ENCODE measurements at regions not wholly inside any gene's neighbourhood (a gene's known extent, or its start where the extent isn't known, plus 50 kb on each side); places are given as distances from the start of the nearest gene placed in this dataset.

GRCh38 chr10:125513429-125514182 is 169.4 kb downstream of the TEX36 start:
- Histone ChIP-seq H3K27me3 (replicated peaks; ENCODE audit: control insufficient read depth, insufficient read depth, low read length) (no peaks in the 10 kb centered on the region), H3K36me3 (ENCODE audit: control insufficient read depth, insufficient read depth, low read length) (no peaks in the 10 kb centered on the region), H3K4me3 (replicated peaks; ENCODE audit: low read depth, low read length) (no peak overlapping the region)
- TF ChIP-seq, protein P1, sequence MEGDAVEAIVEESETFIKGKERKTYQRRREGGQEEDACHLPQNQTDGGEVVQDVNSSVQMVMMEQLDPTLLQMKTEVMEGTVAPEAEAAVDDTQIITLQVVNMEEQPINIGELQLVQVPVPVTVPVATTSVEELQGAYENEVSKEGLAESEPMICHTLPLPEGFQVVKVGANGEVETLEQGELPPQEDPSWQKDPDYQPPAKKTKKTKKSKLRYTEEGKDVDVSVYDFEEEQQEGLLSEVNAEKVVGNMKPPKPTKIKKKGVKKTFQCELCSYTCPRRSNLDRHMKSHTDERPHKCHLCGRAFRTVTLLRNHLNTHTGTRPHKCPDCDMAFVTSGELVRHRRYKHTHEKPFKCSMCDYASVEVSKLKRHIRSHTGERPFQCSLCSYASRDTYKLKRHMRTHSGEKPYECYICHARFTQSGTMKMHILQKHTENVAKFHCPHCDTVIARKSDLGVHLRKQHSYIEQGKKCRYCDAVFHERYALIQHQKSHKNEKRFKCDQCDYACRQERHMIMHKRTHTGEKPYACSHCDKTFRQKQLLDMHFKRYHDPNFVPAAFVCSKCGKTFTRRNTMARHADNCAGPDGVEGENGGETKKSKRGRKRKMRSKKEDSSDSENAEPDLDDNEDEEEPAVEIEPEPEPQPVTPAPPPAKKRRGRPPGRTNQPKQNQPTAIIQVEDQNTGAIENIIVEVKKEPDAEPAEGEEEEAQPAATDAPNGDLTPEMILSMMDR (IDR thresholded peaks at IDR 0.05; ENCODE audit: insufficient read depth, low read length, poor library complexity, severe bottlenecking): no peak
- no peak for DNase-seq (ENCODE audit: extremely low read depth, insufficient read length)

- no peaks in the 10 kb centered on the region for H3K27me3 ChIP-seq (replicated peaks; ENCODE audit: control insufficient read depth, insufficient read depth, low read length)
- DNase-seq (ENCODE audit: extremely low read depth, insufficient read length): no peak
- TF ChIP-seq, protein P1 (IDR thresholded peaks at IDR 0.05; ENCODE audit: insufficient read depth, low read length, poor library complexity, severe bottlenecking): no peak
- no peak overlapping the region for H3K4me3 ChIP-seq (replicated peaks; ENCODE audit: low read depth, low read length)
- H3K36me3 ChIP-seq (ENCODE audit: control insufficient read depth, insufficient read depth, low read length): no peaks in the 10 kb centered on the region
These were observed 172.0 kb downstream of the TEX36 start for GRCh38 chr10:125510998-125511397.

DNA sequence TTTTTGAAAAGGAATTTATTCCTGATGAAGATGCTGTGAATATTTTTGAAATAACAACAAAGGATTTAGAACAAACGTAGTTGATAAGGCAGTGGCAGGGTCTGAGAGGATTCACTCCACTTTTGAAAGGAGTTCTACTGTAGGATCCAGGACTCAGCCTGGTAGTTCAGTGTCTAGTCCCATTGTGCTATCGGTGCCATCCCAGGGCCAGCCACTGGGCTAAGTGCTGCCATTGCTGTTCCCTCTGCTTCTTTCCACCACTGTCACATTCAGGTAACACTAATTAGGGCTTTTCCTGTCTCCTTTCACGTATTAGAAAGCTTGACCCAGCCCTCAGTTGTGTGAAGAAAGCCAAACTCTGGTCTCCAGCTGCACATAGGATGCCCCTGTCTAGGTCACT is 177.3 kb downstream of the TEX36 start:
- TF ChIP-seq, protein P1 (IDR thresholded peaks at IDR 0.05; ENCODE audit: insufficient read depth, low read length, poor library complexity, severe bottlenecking): no peak
- H3K27me3 ChIP-seq (replicated peaks; ENCODE audit: control insufficient read depth, insufficient read depth, low read length): no peaks in the 10 kb centered on the region
- no peak for DNase-seq (ENCODE audit: extremely low read depth, insufficient read length)

GRCh38 chr10:125502276-125502675 is 180.7 kb downstream of the TEX36 start:
- DNase-seq (ENCODE audit: extremely low read depth, insufficient read length): no peak
- TF ChIP-seq, protein P1 (IDR thresholded peaks at IDR 0.05; ENCODE audit: insufficient read depth, low read length, poor library complexity, severe bottlenecking): no peak
- H3K27me3 ChIP-seq (replicated peaks; ENCODE audit: control insufficient read depth, insufficient read depth, low read length): no peaks in the 10 kb centered on the region; the same call in 1 of the 2 replicates
- H3K4me3 ChIP-seq (replicated peaks; ENCODE audit: low read depth, low read length): no peak overlapping the region
- H3K36me3 ChIP-seq (ENCODE audit: control insufficient read depth, insufficient read depth, low read length): no peaks in the 10 kb centered on the region

More for the DNA sequence above, 177.3 kb downstream of the TEX36 start:
- no peak overlapping the region for H3K4me3 ChIP-seq (replicated peaks; ENCODE audit: low read depth, low read length)
- no peaks in the 10 kb centered on the region for H3K36me3 ChIP-seq (ENCODE audit: control insufficient read depth, insufficient read depth, low read length)

GRCh38 chr10:125495386-125495785 is 187.6 kb downstream of the TEX36 start:
- no peaks in the 10 kb centered on the region; the same call in 1 of the 2 replicates for H3K27me3 ChIP-seq (replicated peaks; ENCODE audit: control insufficient read depth, insufficient read depth, low read length)
- H3K4me3 ChIP-seq (replicated peaks; ENCODE audit: low read depth, low read length): no peak overlapping the region
- no peak for DNase-seq (ENCODE audit: extremely low read depth, insufficient read length)
- TF ChIP-seq, protein P1 (IDR thresholded peaks at IDR 0.05; ENCODE audit: insufficient read depth, low read length, poor library complexity, severe bottlenecking): no peak
- no peaks in the 10 kb centered on the region for H3K36me3 ChIP-seq (ENCODE audit: control insufficient read depth, insufficient read depth, low read length)
